ENCODE measurements at regions not wholly inside any gene's neighbourhood (a gene's known extent, or its start where the extent isn't known, plus 50 kb on each side); places are given as distances from the start of the nearest gene placed in this dataset.
"Not testable (repeated sequence)": the region's sequence is repeated elsewhere in the genome, so short reads cannot be mapped to it uniquely, and the experiment has no call there.

- Histone ChIP-seq H3K36me3 (no peaks in the 10 kb centered on the region), H3K27ac (no peak overlapping the region), H3K9me3 (no peaks in the 10 kb centered on the region), H3K4me3 (no peak overlapping the region), H3K27me3 (no peaks in the 10 kb centered on the region), H3K4me1 (peaks cover 0 to 26% (median 10%) of the 10 kb centered on the region in 4 donors)
- intact Hi-C loops (cut with DNase I; ENCODE audit: low total_unique reads), result no loop called here
- no peak for DNase-seq
- no peak for TF ChIP-seq CTCF (IDR thresholded peaks at IDR 0.05)
These were observed 149.0 kb downstream of the LNPK start for GRCh38 chr2:175852879-175853615.

DNA sequence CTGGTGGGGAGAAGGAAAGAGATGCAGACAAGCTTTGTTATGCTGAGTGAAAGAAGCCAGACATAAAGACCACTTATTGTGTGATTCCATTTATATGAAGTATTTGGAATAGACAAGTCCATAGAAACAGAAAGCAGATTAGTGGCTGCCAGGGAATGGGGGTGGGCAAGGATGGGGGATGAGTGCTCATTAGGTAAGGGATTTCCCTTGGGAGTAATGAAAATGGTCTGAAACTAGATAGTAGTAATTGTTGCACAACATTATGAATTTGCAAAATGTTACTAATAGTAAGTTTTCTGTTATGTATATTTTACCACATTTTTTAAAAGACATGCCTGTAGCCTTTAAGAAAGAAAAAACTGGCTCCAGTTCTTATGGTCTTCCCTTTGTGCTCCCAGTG is 154.9 kb downstream of the LNPK start:
- H3K27me3 ChIP-seq, result no peaks in the 10 kb centered on the region
- H3K9me3 ChIP-seq, result no peaks in the 10 kb centered on the region
- no peaks in the 10 kb centered on the region for H3K4me1 ChIP-seq
- intact Hi-C loops (cut with DNase I; ENCODE audit: low total_unique reads), result no loop called here
- H3K27ac ChIP-seq, result no peak overlapping the region
- DNase-seq, result no peak
- no peak for TF ChIP-seq CTCF (IDR thresholded peaks at IDR 0.05)
- no peaks in the 10 kb centered on the region for H3K36me3 ChIP-seq
- no peak overlapping the region for H3K4me3 ChIP-seq

GRCh38 chr2:175844169-175844568 is 157.9 kb downstream of the LNPK start:
- TF ChIP-seq CTCF (IDR thresholded peaks at IDR 0.05), result no peak
- intact Hi-C loops (cut with DNase I; ENCODE audit: low total_unique reads), result no loop called here
- no peaks in the 10 kb centered on the region for H3K9me3 ChIP-seq

DNA sequence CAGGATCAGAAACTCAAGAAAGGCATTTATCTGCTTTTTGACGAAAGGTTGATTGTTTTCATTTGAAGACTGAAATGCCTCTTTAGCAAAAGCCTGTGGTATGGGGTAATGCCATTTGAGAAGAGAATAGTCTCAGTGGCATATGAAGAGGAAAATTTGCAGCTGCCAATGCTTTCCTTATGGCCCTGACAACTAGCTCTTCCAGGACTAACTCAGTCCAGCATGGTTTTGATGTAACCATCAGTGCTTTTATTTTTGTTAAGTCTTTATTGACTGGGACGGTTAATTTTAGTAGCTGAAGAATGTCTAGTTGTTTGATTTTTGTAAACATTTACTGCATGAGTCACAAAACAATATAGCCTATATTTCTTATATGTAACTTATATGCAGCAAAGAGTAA is 158.4 kb downstream of the LNPK start:
- intact Hi-C loops (cut with DNase I; ENCODE audit: low total_unique reads), result no loop called here

More at GRCh38 chr2:175844169-175844568, 157.9 kb downstream of the LNPK start:
- no peaks in the 10 kb centered on the region for H3K27me3 ChIP-seq
- DNase-seq, result no peak
- H3K4me1 ChIP-seq, result no peaks in the 10 kb centered on the region
- H3K36me3 ChIP-seq, result no peaks in the 10 kb centered on the region
- no peak overlapping the region for H3K4me3 ChIP-seq
- H3K27ac ChIP-seq, result no peak overlapping the region

DNA sequence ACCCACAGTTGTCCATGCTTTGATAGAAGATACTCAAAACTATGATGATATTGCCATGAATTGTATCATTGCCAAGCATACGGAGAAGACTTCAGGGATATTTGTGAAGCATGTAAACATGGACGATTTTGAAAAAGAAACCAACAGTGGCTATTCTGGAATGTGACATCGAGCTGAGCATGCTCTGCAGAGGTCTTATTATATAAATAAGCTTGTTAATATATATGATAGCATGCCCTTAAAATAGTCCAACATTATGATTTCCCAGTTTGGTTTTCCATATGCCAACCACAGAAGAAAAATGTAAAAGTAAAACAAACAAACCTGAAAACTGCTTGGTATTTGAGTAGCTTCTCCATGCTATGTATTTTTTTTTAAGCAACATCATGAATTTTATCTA is 159.1 kb downstream of the LNPK start:
- no peak overlapping the region for H3K27ac ChIP-seq
- no peak for TF ChIP-seq CTCF (IDR thresholded peaks at IDR 0.05)
- no peaks in the 10 kb centered on the region for H3K27me3 ChIP-seq
- DNase-seq, result no peak
- no peaks in the 10 kb centered on the region for H3K9me3 ChIP-seq
- H3K4me3 ChIP-seq, result no peak overlapping the region
- H3K4me1 ChIP-seq, result no peaks in the 10 kb centered on the region
- intact Hi-C loops (cut with DNase I; ENCODE audit: low total_unique reads), result no loop called here
- no peaks in the 10 kb centered on the region for H3K36me3 ChIP-seq

More for the DNA sequence above, 158.4 kb downstream of the LNPK start:
- Histone ChIP-seq H3K36me3 (no peaks in the 10 kb centered on the region), H3K4me3 (no peak overlapping the region), H3K4me1 (no peaks in the 10 kb centered on the region), H3K9me3 (no peaks in the 10 kb centered on the region), H3K27me3 (no peaks in the 10 kb centered on the region), H3K27ac (no peak overlapping the region)
- no peak for TF ChIP-seq CTCF (IDR thresholded peaks at IDR 0.05)
- DNase-seq, result no peak

- H3K4me3 ChIP-seq; H3K27ac ChIP-seq; DNase-seq; H3K9me3 ChIP-seq; H3K36me3 ChIP-seq; intact Hi-C loops (cut with DNase I; ENCODE audit: low total_unique reads); H3K27me3 ChIP-seq: not testable (repeated sequence)
- peaks cover 0 to 19% (median 11%) of the 10 kb centered on the region in 4 donors for H3K4me1 ChIP-seq
These were observed 161.3 kb downstream of the LNPK start for GRCh38 chr2:175840765-175841164.

Data from tibial artery (tissue), 4 donors.